Prostate gland (tissue), 2 donors: ENCODE measurements at regions not wholly inside any gene's neighbourhood (a gene's known extent, or its start where the extent isn't known, plus 50 kb on each side); places are given as distances from the start of the nearest gene placed in this dataset.

ENCODE experiments used
- POLR2A ChIP-seq: fragments of 450-650 bp; IDR thresholded peaks from one replicate; pipeline ENCODE4 v1.6.1; 2016; ENCODE audit warnings: antibody characterized with exemption, mild to moderate bottlenecking
- POLR2AphosphoS5 ChIP-seq: sonication (generic); formaldehyde crosslinking; IDR thresholded peaks from one replicate; pipeline ENCODE4 v1.6.1; 2017; ENCODE audit warnings: antibody characterized with exemption
- TF ChIP-seq, protein P1 (sequence below), 4 experiments: fragments of 200-600 bp in 2 of 4; fragments of 450-650 bp in 2 of 4; sonication (generic) in 2 of 4; IDR thresholded peaks; 1 replicate in 3 of 4; 2 replicates in 1 of 4; pipeline ENCODE4 v1.5.1; 2016 to 2019; ENCODE audit warnings: antibody characterized with exemption in 4 of 4, mild to moderate bottlenecking in 2 of 4, moderate library complexity in 2 of 4

- TF ChIP-seq, protein P1, sequence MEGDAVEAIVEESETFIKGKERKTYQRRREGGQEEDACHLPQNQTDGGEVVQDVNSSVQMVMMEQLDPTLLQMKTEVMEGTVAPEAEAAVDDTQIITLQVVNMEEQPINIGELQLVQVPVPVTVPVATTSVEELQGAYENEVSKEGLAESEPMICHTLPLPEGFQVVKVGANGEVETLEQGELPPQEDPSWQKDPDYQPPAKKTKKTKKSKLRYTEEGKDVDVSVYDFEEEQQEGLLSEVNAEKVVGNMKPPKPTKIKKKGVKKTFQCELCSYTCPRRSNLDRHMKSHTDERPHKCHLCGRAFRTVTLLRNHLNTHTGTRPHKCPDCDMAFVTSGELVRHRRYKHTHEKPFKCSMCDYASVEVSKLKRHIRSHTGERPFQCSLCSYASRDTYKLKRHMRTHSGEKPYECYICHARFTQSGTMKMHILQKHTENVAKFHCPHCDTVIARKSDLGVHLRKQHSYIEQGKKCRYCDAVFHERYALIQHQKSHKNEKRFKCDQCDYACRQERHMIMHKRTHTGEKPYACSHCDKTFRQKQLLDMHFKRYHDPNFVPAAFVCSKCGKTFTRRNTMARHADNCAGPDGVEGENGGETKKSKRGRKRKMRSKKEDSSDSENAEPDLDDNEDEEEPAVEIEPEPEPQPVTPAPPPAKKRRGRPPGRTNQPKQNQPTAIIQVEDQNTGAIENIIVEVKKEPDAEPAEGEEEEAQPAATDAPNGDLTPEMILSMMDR (IDR thresholded peaks at IDR 0.05) = no peak
- TF ChIP-seq POLR2A = no peak
- TF ChIP-seq POLR2AphosphoS5 = no peak
Measured at GRCh38 chr1:190663962-190664361, 186.3 kb upstream of the BRINP3 start.
